A673 (cell line): ENCODE measurements at regions not wholly inside any gene's neighbourhood (a gene's known extent, or its start where the extent isn't known, plus 50 kb on each side); places are given as distances from the start of the nearest gene placed in this dataset.

Experiments used
- BruUV-seq: library from RNA; stranded (reverse); fragments of 400-500 nt; replicated peaks from 2 replicates; lab custom pipeline; 2021; lab: Mats Ljungman, UMichigan
- CTCF ChIA-PET: fragments of 300-600 bp; sonication (Branson Sonifier 250); formaldehyde crosslinking; loops from one replicate; lab custom pipeline; 2022; ENCODE audit warnings: antibody characterized with exemption; lab: Charles Lee
- POLR2A ChIA-PET: fragments of 300-600 bp; sonication (Branson Sonifier 250); formaldehyde crosslinking; loops from one replicate; lab custom pipeline; 2022; ENCODE audit warnings: antibody characterized with exemption; ENCODE audit not compliant: low non-redundant PET; lab: Charles Lee
- DNase-seq: peaks from one replicate; pipeline ENCODE4 v3.0.0-alpha.2; 2015; ENCODE audit warnings: low spot score
- H3K27ac ChIP-seq: fragments of 200-600 bp; sonication (generic); 2 replicates; pipeline ENCODE4 v1.5.1; 2016; ENCODE audit warnings: mixed run types, low read depth, mild to moderate bottlenecking, mixed read lengths, antibody characterized with exemption, low read length; ENCODE audit not compliant: poor library complexity, severe bottlenecking
- H3K27me3 ChIP-seq: fragments of 200-600 bp; sonication (generic); replicated peaks from 2 replicates; pipeline ENCODE4 v1.6.1; 2017; ENCODE audit warnings: mixed run types, low read depth, mild to moderate bottlenecking, mixed read lengths, antibody characterized with exemption, low read length; ENCODE audit not compliant: insufficient read depth, poor library complexity
- H3K36me3 ChIP-seq: fragments of 200-600 bp; sonication (generic); 2 replicates; pipeline ENCODE4 v1.6.1; 2016; ENCODE audit warnings: mixed run types, mild to moderate bottlenecking, mixed read lengths, antibody characterized with exemption, low read length; ENCODE audit not compliant: insufficient read depth, poor library complexity, severe bottlenecking
- H3K4me1 ChIP-seq: fragments of 200-600 bp; sonication (generic); 2 replicates; pipeline ENCODE4 v1.6.1; 2017; ENCODE audit warnings: mixed run types, mild to moderate bottlenecking, mixed read lengths, antibody characterized with exemption, low read length; ENCODE audit not compliant: insufficient read depth, poor library complexity, severe bottlenecking
- H3K4me3 ChIP-seq: fragments of 200-600 bp; sonication (generic); 2 replicates; pipeline ENCODE4 v1.5.1; 2016; ENCODE audit warnings: low read depth, mixed run types, mild to moderate bottlenecking, mixed read lengths, low read length; ENCODE audit not compliant: poor library complexity, severe bottlenecking
- H3K9me3 ChIP-seq: fragments of 200-600 bp; sonication (generic); 2 replicates; pipeline ENCODE4 v1.6.1; 2016; ENCODE audit warnings: mixed run types, low read depth, mild to moderate bottlenecking, mixed read lengths, antibody characterized with exemption, low read length; ENCODE audit not compliant: poor library complexity, severe bottlenecking
- CTCF ChIP-seq: fragments of 300-800, 200-600 bp; sonication (generic); conservative IDR thresholded peaks from 2 replicates; pipeline ENCODE4 v1.5.1; 2017; ENCODE audit warnings: low read depth, mild to moderate bottlenecking, antibody characterized with exemption, low read length, moderate library complexity, mixed read lengths
- EZH2 ChIP-seq: fragments of 200-600 bp; sonication (generic); IDR thresholded peaks from 2 replicates; pipeline ENCODE4 v1.6.1; 2017; ENCODE audit warnings: borderline replicate concordance, low read depth, mild to moderate bottlenecking, mixed read lengths, antibody characterized with exemption, low read length; ENCODE audit not compliant: poor library complexity, severe bottlenecking
- intact Hi-C: fragments of 100-400 bp; cut with micrococcal nuclease; formaldehyde crosslinking; loops from one replicate; pipeline ENCODE4 v1.10.0; 2022; ENCODE audit not compliant: unreplicated experiment

GRCh38 chr5:93359296-93359959 lies 221.6 kb downstream of the NR2F1-AS1 start:
- peak overlapping the region; percentile 11 for H3K4me3 ChIP-seq
- BruUV-seq = no TSS peak

GRCh38 chr5:93358176-93358575 lies 222.8 kb downstream of the NR2F1-AS1 start:
- POLR2A ChIA-PET = no interaction called here
- BruUV-seq = no TSS peak
- intact Hi-C loops = no loop called here

More at GRCh38 chr5:93359296-93359959, 221.6 kb downstream of the NR2F1-AS1 start:
- Histone ChIP-seq H3K27me3 (no peaks in the 10 kb centered on the region), H3K9me3 (no peaks in the 10 kb centered on the region), H3K4me1 (peaks cover 22% of the 10 kb centered on the region), H3K36me3 (no peaks in the 10 kb centered on the region), H3K27ac (peak overlapping the region; percentile 77)
- ChIA-PET CTCF (no interaction called here), POLR2A (no interaction called here)
- peak; percentile 84 for DNase-seq
- intact Hi-C loops = no loop called here
- TF ChIP-seq EZH2 (no peak), CTCF (no peak)

GRCh38 chr5:93357686-93358085 lies 223.3 kb downstream of the NR2F1-AS1 start:
- H3K4me3 ChIP-seq = no peak overlapping the region
- H3K36me3 ChIP-seq = no peaks in the 10 kb centered on the region

More at GRCh38 chr5:93358176-93358575, 222.8 kb downstream of the NR2F1-AS1 start:
- TF ChIP-seq CTCF (no peak), EZH2 (no peak)
- Histone ChIP-seq H3K36me3 (no peaks in the 10 kb centered on the region), H3K4me3 (no peak overlapping the region), H3K4me1 (peaks cover 22% of the 10 kb centered on the region), H3K27ac (no peak overlapping the region), H3K9me3 (no peaks in the 10 kb centered on the region), H3K27me3 (no peaks in the 10 kb centered on the region)
- DNase-seq = no peak
- CTCF ChIA-PET = no interaction called here

More at GRCh38 chr5:93357686-93358085, 223.3 kb downstream of the NR2F1-AS1 start:
- no TSS peak for BruUV-seq
- intact Hi-C loops = no loop called here
- Histone ChIP-seq H3K4me1 (peaks cover 22% of the 10 kb centered on the region), H3K27me3 (no peaks in the 10 kb centered on the region), H3K9me3 (no peaks in the 10 kb centered on the region), H3K27ac (no peak overlapping the region)
- TF ChIP-seq CTCF (no peak), EZH2 (no peak)
- no peak for DNase-seq
- POLR2A ChIA-PET = no interaction called here
- CTCF ChIA-PET = no interaction called here
